ENCODE measurements at regions not wholly inside any gene's neighbourhood (a gene's known extent, or its start where the extent isn't known, plus 50 kb on each side); places are given as distances from the start of the nearest gene placed in this dataset.

- DNase-seq (ENCODE audit: low read depth), result no peak
Observed at GRCh38 chr17:74052993-74053711, 150.3 kb upstream of the RPL38 start.

- no peak for DNase-seq (ENCODE audit: low read depth)
Observed at GRCh38 chr17:74053712-74054078, 149.8 kb upstream of the RPL38 start.

GRCh38 chr17:74054249-74054648, 149.2 kb upstream of the RPL38 start:
- no peak for DNase-seq (ENCODE audit: low read depth)

GRCh38 chr17:74055508-74056160, 147.8 kb upstream of the RPL38 start:
- DNase-seq (ENCODE audit: low read depth), result no peak

GRCh38 chr17:74059479-74060240, 143.8 kb upstream of the RPL38 start:
- no peak for DNase-seq (ENCODE audit: low read depth)

- no peak for DNase-seq (ENCODE audit: low read depth)
Observed at GRCh38 chr17:74061758-74062157, 141.7 kb upstream of the RPL38 start.

GRCh38 chr17:74062234-74062633, 141.2 kb upstream of the RPL38 start:
- no peak for DNase-seq (ENCODE audit: low read depth)

- no peak for DNase-seq (ENCODE audit: low read depth)
Observed at GRCh38 chr17:74063439-74063838, 140.0 kb upstream of the RPL38 start.

- DNase-seq (ENCODE audit: low read depth), result no peak
Observed at GRCh38 chr17:74070374-74070773, 133.1 kb upstream of the RPL38 start.

GRCh38 chr17:74070998-74071679, 132.3 kb upstream of the RPL38 start:
- no peak for DNase-seq (ENCODE audit: low read depth)

GRCh38 chr17:74072340-74072739, 131.1 kb upstream of the RPL38 start:
- DNase-seq (ENCODE audit: low read depth), result no peak

GRCh38 chr17:74076446-74076845, 127.0 kb upstream of the RPL38 start:
- no peak for DNase-seq (ENCODE audit: low read depth)

- no peak for DNase-seq (ENCODE audit: low read depth)
Observed at GRCh38 chr17:74077231-74077630, 126.2 kb upstream of the RPL38 start.

- DNase-seq (ENCODE audit: low read depth), result no peak
Observed at GRCh38 chr17:74078363-74078941, 125.0 kb upstream of the RPL38 start.

- DNase-seq (ENCODE audit: low read depth), result no peak
Observed at GRCh38 chr17:74079537-74080300, 123.8 kb upstream of the RPL38 start.

- DNase-seq (ENCODE audit: low read depth), result no peak
Observed at GRCh38 chr17:74080656-74081582, 122.6 kb upstream of the RPL38 start.

- no peak for DNase-seq (ENCODE audit: low read depth)
Observed at GRCh38 chr17:74082886-74083285, 120.6 kb upstream of the RPL38 start.

GRCh38 chr17:74083321-74083720, 120.2 kb upstream of the RPL38 start:
- no peak for DNase-seq (ENCODE audit: low read depth)

- DNase-seq (ENCODE audit: low read depth), result no peak
Observed at GRCh38 chr17:74085434-74085833, 118.0 kb upstream of the RPL38 start.

- DNase-seq (ENCODE audit: low read depth), result no peak
Observed at GRCh38 chr17:74087002-74087585, 116.4 kb upstream of the RPL38 start.

Data from stimulated activated CD8-positive, alpha-beta memory T cell treated with anti-CD3 and anti-CD28 coated beads, Interleukin-4, amount 100 ng/mL, for 24 hours (primary cell).